RWPE1 (cell line): ENCODE measurements at regions not wholly inside any gene's neighbourhood (a gene's known extent, or its start where the extent isn't known, plus 50 kb on each side); places are given as distances from the start of the nearest gene placed in this dataset.
"Not testable (repeated sequence)": the region's sequence is repeated elsewhere in the genome, so short reads cannot be mapped to it uniquely, and the experiment has no call there.

Experiments used
- CTCF ChIA-PET: fragments of 350-600 bp; sonication (Branson Sonifier 250); formaldehyde crosslinking; extraction: SDS; loops from one replicate; lab custom pipeline; 2021; lab: Yijun Ruan, JAX
- POLR2A ChIA-PET: fragments of 400-600 bp; formaldehyde crosslinking; extraction: SDS; loops from one replicate; lab custom pipeline; 2020; ENCODE audit warnings: antibody characterized with exemption; ENCODE audit not compliant: low non-redundant PET; lab: Yijun Ruan, JAX
- DNase-seq: peaks from one replicate; pipeline ENCODE4 v3.0.0; 2012; ENCODE audit warnings: low spot score
- H3K27ac ChIP-seq: fragments of 450-650 bp; 2 replicates; pipeline ENCODE4 v1.5.1; 2017
- CTCF ChIP-seq: fragments of 450-650 bp; conservative IDR thresholded peaks from 2 replicates; pipeline ENCODE4 v1.5.1; 2017; ENCODE audit warnings: low read depth, mild to moderate bottlenecking

GRCh38 chr3:165504554-165504953 is 308.4 kb upstream of the SLITRK3 start:
- ChIA-PET CTCF (interaction anchor here (0.6 kb wide), 1 partner anchor 72 kb away, joined by 3 read pairs; no protein-coding TSS in a partner anchor), POLR2A (no interaction called here)
- no peak for DNase-seq
- no peak for TF ChIP-seq CTCF
- no peak overlapping the region for H3K27ac ChIP-seq

- TF ChIP-seq CTCF: no peak
- ChIA-PET CTCF (interaction anchor here (0.6 kb wide), 2 partner anchors 71 to 356 kb away, joined by 3 read pairs; no protein-coding TSS in a partner anchor), POLR2A (no interaction called here)
- H3K27ac ChIP-seq: no peak overlapping the region
- no peak for DNase-seq
Measured at GRCh38 chr3:165503825-165504224, 307.6 kb upstream of the SLITRK3 start.

GRCh38 chr3:165503346-165503745 is 307.2 kb upstream of the SLITRK3 start:
- DNase-seq: no peak
- ChIA-PET CTCF (interaction anchor here (0.6 kb wide), 1 partner anchor 356 kb away, joined by 3 read pairs; no protein-coding TSS in a partner anchor), POLR2A (no interaction called here)
- H3K27ac ChIP-seq: no peak overlapping the region
- no peak for TF ChIP-seq CTCF

GRCh38 chr3:165502707-165503106 is 306.5 kb upstream of the SLITRK3 start:
- ChIA-PET POLR2A (no interaction called here), CTCF (no interaction called here)
- no peak for DNase-seq
- no peak for TF ChIP-seq CTCF
- no peak overlapping the region for H3K27ac ChIP-seq

GRCh38 chr3:165498742-165499141 is 302.6 kb upstream of the SLITRK3 start:
- CTCF ChIA-PET, POLR2A ChIA-PET, DNase-seq, H3K27ac ChIP-seq: not testable (repeated sequence)

GRCh38 chr3:165491487-165491886 is 295.3 kb upstream of the SLITRK3 start:
- no peak for DNase-seq
- POLR2A ChIA-PET: no interaction called here
- TF ChIP-seq CTCF: no peak
- CTCF ChIA-PET: no interaction called here
- H3K27ac ChIP-seq: no peak overlapping the region

- ChIA-PET CTCF (no interaction called here), POLR2A (no interaction called here)
- no peak for TF ChIP-seq CTCF
- DNase-seq: no peak
- no peak overlapping the region for H3K27ac ChIP-seq
Measured at GRCh38 chr3:165476399-165477060, 280.3 kb upstream of the SLITRK3 start.
